OCI-LY3 (cell line): ENCODE measurements at regions not wholly inside any gene's neighbourhood (a gene's known extent, or its start where the extent isn't known, plus 50 kb on each side); places are given as distances from the start of the nearest gene placed in this dataset.

Source experiments
- CTCF ChIP-seq: fragments of 200-600, 300-600 bp; sonication (generic); IDR thresholded peaks from 2 replicates; pipeline ENCODE4 v1.5.1; 2014; ENCODE audit warnings: antibody characterized with exemption, low read length, low read depth
- EZH2phosphoT487 ChIP-seq: fragments of 200-600 bp; shearing (Covaris generic); IDR thresholded peaks from 2 replicates; pipeline ENCODE4 v1.6.1; 2018; ENCODE audit warnings: antibody characterized with exemption, mixed run types, low read depth

- no peak for TF ChIP-seq CTCF
- TF ChIP-seq EZH2phosphoT487: no peak
Observed at GRCh38 chr5:176714067-176714466, 66.8 kb downstream of the TSPAN17 start.
